ENCODE measurements at regions not wholly inside any gene's neighbourhood (a gene's known extent, or its start where the extent isn't known, plus 50 kb on each side); places are given as distances from the start of the nearest gene placed in this dataset.

GRCh38 chr16:80468029-80468428 is 72.8 kb upstream of the DYNLRB2 start:
- Histone ChIP-seq H3K27ac (ENCODE audit: low read length in 2 of 2) (no peak overlapping the region), H3K79me2 (ENCODE audit: control insufficient read depth, insufficient read depth, low read length) (no peaks in the 10 kb centered on the region), H2AFZ (ENCODE audit: insufficient read depth, low read depth, low read length, poor library complexity, severe bottlenecking) (no peak overlapping the region), H3K4me2 (replicated peaks; ENCODE audit: low read depth, low read length, poor library complexity, severe bottlenecking) (no peak overlapping the region), H3K36me3 (replicated peaks in 1 of 2; ENCODE audit: control extremely low read depth in 1 of 2, control insufficient read depth in 1 of 2, extremely low read depth in 1 of 2, insufficient read depth in 2 of 2, low read length in 1 of 2) (no peaks in the 10 kb centered on the region), H3K4me1 (ENCODE audit: control insufficient read depth in 2 of 2, insufficient read depth in 2 of 2, low read length in 2 of 2) (peaks cover 12 to 15% of the 10 kb centered on the region in 2 donors), H3K9me3 (ENCODE audit: control extremely low read depth in 1 of 3, control insufficient read depth in 2 of 3, insufficient read depth in 1 of 3, low read length in 2 of 3) (no peaks in the 10 kb centered on the region), H3K9ac (ENCODE audit: low read length) (no peak overlapping the region), H4K20me1 (ENCODE audit: control insufficient read depth, insufficient read depth, low read length, poor library complexity, severe bottlenecking) (no peaks in the 10 kb centered on the region), H3K4me3 (ENCODE audit: control extremely low read depth in 1 of 5, extremely low read depth in 1 of 5, insufficient read depth in 1 of 5, low read depth in 2 of 5, low read length in 4 of 5) (no peak overlapping the region), H3K27me3 (replicated peaks in 1 of 4; ENCODE audit: control extremely low read depth in 1 of 4, control insufficient read depth in 3 of 4, insufficient read depth in 4 of 4, low read length in 3 of 4) (peaks cover 0 to 12% (median 4%) of the 10 kb centered on the region in 4 experiments)
- 100% methylated on average over 5 of the region's 8 CpGs for WGBS (ENCODE audit: insufficient coverage)
- ATAC-seq (ENCODE audit: low read depth) (no peak), DNase-seq (no peak)
- ChIA-PET POLR2A (no interaction called here), CTCF (interaction anchor here (0.9 kb wide), 1 partner anchor 9 kb away, joined by 3 read pairs; no protein-coding TSS in a partner anchor)
- Mint-ChIP-seq H3K27ac (no peak overlapping the region), H3K4me3 (no peak overlapping the region), H3K27me3 (peaks cover 46% of the 10 kb centered on the region), H3K9me3 (ENCODE audit: insufficient read depth) (no peaks in the 10 kb centered on the region), H3K4me1 (peaks cover 12% of the 10 kb centered on the region)
- intact Hi-C loops (cut with micrococcal nuclease): no loop called here
- TF ChIP-seq EZH2 (IDR thresholded peaks at IDR 0.05; ENCODE audit: borderline replicate concordance, insufficient read depth, low read depth, low read length, poor library complexity, severe bottlenecking): no peak
- TF ChIP-seq, protein P1, sequence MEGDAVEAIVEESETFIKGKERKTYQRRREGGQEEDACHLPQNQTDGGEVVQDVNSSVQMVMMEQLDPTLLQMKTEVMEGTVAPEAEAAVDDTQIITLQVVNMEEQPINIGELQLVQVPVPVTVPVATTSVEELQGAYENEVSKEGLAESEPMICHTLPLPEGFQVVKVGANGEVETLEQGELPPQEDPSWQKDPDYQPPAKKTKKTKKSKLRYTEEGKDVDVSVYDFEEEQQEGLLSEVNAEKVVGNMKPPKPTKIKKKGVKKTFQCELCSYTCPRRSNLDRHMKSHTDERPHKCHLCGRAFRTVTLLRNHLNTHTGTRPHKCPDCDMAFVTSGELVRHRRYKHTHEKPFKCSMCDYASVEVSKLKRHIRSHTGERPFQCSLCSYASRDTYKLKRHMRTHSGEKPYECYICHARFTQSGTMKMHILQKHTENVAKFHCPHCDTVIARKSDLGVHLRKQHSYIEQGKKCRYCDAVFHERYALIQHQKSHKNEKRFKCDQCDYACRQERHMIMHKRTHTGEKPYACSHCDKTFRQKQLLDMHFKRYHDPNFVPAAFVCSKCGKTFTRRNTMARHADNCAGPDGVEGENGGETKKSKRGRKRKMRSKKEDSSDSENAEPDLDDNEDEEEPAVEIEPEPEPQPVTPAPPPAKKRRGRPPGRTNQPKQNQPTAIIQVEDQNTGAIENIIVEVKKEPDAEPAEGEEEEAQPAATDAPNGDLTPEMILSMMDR (IDR thresholded peaks at IDR 0.05): no peak

DNA sequence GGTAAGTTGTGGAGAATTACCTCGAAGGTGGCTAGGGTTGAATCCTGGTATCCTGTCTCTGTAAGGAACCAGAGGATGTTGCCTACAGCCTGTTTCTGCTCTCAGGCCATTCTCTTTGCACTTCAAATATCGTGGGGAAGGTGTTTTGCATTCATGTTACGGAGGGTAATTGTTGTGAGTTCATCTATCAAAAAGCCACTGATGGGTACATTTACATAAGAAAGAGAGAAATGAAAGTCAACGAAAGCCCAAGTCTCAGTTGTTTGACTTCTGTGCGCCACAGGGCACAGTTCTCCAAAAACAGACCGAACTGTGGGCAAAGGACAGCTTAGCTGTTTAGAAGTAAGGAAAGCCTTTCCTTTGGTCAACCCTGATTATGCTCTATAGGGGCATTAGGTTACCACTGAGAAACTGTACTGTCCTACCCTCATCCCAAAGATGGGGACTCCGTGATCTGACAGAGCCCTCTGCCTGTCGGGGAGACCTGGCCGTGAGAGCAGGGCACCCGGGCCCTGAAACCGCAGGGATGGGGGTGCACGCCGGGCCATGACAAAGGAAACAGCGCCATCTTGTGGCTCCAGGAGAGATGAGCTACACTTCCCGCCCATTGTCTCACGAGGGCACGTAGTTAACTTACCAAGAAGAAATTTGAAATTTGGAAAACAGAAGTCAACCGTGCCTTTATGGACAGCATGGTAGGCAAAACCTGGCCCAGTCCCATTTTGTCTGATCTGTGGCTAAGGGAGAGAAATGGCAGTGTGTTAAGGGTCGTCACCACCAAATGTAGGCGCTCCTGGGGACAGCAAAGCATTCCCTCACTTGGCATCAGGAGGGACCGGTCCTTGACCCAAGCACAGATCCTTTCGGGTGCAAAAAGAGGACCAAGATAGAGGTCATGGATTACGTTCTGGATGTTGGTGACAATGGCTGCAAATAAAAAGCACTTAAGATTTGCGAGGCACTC is 74.5 kb upstream of the DYNLRB2 start:
- Histone ChIP-seq H4K20me1 (ENCODE audit: control insufficient read depth, insufficient read depth, low read length, poor library complexity, severe bottlenecking) (no peaks in the 10 kb centered on the region), H3K9ac (ENCODE audit: low read length) (peak overlapping the region; percentile 28), H3K27me3 (replicated peaks in 1 of 4; ENCODE audit: control extremely low read depth in 1 of 4, control insufficient read depth in 3 of 4, insufficient read depth in 4 of 4, low read length in 3 of 4) (peaks cover 0 to 17% (median 4%) of the 10 kb centered on the region in 4 experiments), H3K9me3 (ENCODE audit: control extremely low read depth in 1 of 3, control insufficient read depth in 2 of 3, insufficient read depth in 1 of 3, low read length in 2 of 3) (no peaks in the 10 kb centered on the region), H3K36me3 (replicated peaks in 1 of 2; ENCODE audit: control extremely low read depth in 1 of 2, control insufficient read depth in 1 of 2, extremely low read depth in 1 of 2, insufficient read depth in 2 of 2, low read length in 1 of 2) (no peaks in the 10 kb centered on the region), H3K4me2 (replicated peaks; ENCODE audit: low read depth, low read length, poor library complexity, severe bottlenecking) (peak overlapping the region; percentile 68), H2AFZ (ENCODE audit: insufficient read depth, low read depth, low read length, poor library complexity, severe bottlenecking) (peak overlapping the region; percentile 63), H3K79me2 (ENCODE audit: control insufficient read depth, insufficient read depth, low read length) (no peaks in the 10 kb centered on the region), H3K27ac (ENCODE audit: low read length in 2 of 2) (no peak overlapping the region), H3K4me1 (ENCODE audit: control insufficient read depth in 2 of 2, insufficient read depth in 2 of 2, low read length in 2 of 2) (peaks cover 12 to 15% of the 10 kb centered on the region in 2 donors), H3K4me3 (ENCODE audit: control extremely low read depth in 1 of 5, extremely low read depth in 1 of 5, insufficient read depth in 1 of 5, low read depth in 2 of 5, low read length in 4 of 5) (peak overlapping the region in 2 of 5 experiments; percentile 21 to 34)
- CTCF ChIA-PET: interaction anchor here (1.0 to 1.7 kb wide), 4 partner anchors 9 to 472 kb away, joined by 3 to 8 read pairs (median 4); no protein-coding TSS in a partner anchor
- intact Hi-C loops (cut with micrococcal nuclease): no loop called here
- peak overlapping the region; percentile 23 for H3K4me3 Mint-ChIP-seq
- peaks cover 48% of the 10 kb centered on the region for H3K27me3 Mint-ChIP-seq
- H3K27ac Mint-ChIP-seq: peak overlapping the region; percentile 0
- TF ChIP-seq, protein P1 (IDR thresholded peaks at IDR 0.05): peak; percentile 76
- no peak for TF ChIP-seq EZH2 (IDR thresholded peaks at IDR 0.05; ENCODE audit: borderline replicate concordance, insufficient read depth, low read depth, low read length, poor library complexity, severe bottlenecking)
- POLR2A ChIA-PET: no interaction called here
- 16% methylated on average over 20 of the region's 24 CpGs for WGBS (ENCODE audit: insufficient coverage)
- no peaks in the 10 kb centered on the region for H3K9me3 Mint-ChIP-seq (ENCODE audit: insufficient read depth)
- H3K4me1 Mint-ChIP-seq: peaks cover 12% of the 10 kb centered on the region
- ATAC-seq (ENCODE audit: low read depth) (peak; percentile 88), DNase-seq (peak; percentile 85)
